Activated CD4-positive, CD25-positive, alpha-beta regulatory T cell treated with anti-CD3 and anti-CD28 coated beads, Interleukin-2, amount 50 U/mL, for 72 hours (primary cell): ENCODE measurements at regions not wholly inside any gene's neighbourhood (a gene's known extent, or its start where the extent isn't known, plus 50 kb on each side); places are given as distances from the start of the nearest gene placed in this dataset.
"Not testable (repeated sequence)": the region's sequence is repeated elsewhere in the genome, so short reads cannot be mapped to it uniquely, and the experiment has no call there.

Experiments used
- DNase-seq: peaks from one replicate; pipeline ENCODE4 v3.0.0; 2021

DNA sequence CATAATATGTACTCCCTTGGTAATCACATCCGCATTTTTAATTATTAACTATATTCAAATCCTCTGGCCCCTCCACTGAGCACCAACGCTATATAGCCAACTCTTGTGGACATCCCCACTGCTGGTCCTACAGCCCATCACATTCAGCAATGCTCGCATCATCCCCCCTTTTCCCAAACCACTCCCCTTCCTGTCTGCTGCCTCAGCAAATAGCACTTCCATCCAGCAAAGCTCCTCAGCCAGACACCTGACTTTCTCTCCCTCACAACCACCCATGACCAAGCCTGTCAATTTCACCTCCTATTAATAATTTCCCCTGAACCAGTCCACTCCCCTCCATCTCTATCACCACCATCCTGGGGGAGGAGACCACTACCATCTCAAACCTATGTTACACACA, 65.5 kb upstream of the KIF2A start:
- not testable (repeated sequence) for DNase-seq

DNA sequence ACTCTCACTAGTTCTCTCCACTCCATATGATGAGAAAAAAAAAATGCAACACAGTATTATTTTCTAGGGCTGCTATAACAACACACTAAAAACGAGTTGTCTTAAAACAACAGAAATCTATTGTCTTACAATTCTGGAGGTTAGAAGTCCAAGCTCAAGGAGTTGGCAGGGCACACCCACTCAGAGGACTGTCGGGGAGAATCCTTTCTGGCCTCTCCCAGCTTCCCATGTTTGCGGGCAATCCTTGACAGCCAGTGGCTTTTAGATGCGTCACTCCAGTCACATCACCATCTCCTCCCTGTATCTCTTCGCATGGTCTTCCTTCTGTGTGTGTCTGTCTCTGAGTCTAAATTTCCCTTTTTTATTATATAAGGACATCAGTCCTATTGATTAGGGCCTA, 64.0 kb upstream of the KIF2A start:
- not testable (repeated sequence) for DNase-seq

DNA sequence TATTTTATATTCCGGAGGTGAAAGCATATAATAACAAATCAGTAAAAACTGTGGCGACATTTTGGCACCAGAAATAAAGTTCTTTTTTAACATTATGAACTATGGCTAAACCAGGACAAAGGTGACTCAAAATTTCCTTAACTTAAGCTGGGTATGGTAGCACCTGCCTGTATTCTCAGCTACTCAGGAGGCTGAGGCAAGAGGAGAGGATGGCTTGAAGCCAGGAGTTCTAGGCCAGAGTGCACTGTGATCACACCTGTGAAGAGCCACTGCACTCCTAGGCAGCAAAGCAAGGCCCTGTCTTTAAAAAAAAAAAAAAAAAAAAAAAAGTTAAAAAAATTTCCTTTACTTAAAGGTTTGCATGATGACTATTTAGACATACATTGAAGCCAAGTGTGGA, 63.0 kb upstream of the KIF2A start:
- not testable (repeated sequence) for DNase-seq

DNA sequence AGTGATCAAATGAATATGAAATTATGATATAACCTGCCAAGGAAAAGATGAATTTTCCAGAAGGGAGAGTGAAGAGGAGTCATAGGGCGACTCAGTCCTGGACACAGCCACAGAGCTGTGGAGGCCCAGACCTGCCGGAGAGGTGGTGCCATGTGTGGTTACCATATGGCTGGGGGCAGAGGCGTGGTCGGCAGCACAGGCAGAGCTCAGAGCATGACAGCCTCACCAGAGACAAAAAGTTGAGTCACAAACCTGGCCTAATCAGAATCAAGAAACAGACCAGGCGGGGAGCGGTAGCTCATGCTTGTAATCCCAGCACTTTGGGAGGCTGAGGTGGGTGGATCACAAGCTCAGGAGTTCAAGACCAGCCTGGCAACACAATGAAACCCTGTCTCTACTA, 57.8 kb upstream of the KIF2A start:
- DNase-seq, result not testable (repeated sequence)

DNA sequence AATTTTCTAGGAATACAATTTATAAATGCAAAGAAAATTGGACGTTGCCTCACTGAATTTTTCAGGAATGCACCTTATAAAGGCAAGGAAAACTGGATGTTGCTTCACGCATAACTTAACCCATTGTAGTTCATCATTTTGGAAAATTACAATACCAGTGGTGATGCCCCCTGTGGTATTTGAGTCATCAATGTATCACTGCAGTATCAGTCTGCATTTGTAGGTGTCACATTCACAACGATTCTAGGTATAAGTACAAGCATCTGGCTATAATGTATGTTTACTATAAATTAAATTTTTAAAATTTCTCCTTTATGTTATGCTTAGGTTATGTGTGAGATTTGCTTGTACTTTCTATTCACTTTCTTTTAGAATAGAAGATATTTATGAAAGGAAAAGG, 55.9 kb upstream of the KIF2A start:
- not testable (repeated sequence) for DNase-seq

DNA sequence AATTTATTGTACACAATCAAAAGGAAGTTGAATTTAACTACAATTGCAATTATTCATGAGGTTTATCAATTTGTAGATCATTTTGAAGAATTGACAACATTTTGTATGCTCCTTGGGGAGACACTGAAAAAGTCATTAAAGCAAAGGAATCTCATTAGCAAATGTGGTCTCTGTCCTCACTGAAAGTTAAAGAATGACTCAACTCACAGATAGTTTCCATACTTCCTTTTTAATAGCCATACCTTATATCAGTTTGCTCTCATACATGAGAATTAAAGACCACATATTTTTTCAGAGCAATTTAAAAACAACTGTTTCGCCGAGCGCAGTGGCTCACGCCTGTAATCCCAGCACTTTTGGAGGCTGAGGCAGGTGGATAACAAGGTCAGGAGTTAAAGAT, 55.1 kb upstream of the KIF2A start:
- not testable (repeated sequence) for DNase-seq

DNA sequence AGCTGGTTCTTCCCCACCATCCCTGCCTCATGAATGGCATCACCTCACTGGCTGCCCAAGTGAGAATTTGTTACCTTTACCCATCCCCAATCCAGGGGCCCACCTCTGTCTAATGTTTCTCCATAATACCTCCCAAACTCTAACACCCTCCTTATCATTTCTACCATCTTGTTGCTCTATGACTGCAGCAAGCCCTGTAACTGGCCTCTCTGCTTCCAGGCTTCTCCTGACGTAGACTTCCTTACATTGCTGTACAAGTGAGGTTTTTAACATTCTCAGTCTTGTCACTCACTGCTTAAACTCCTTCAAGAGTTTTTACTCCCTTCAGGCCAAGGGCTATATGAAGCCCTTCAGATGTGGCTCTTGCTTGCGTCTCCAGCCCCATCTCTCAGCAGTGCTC, 53.5 kb upstream of the KIF2A start:
- not testable (repeated sequence) for DNase-seq

DNA sequence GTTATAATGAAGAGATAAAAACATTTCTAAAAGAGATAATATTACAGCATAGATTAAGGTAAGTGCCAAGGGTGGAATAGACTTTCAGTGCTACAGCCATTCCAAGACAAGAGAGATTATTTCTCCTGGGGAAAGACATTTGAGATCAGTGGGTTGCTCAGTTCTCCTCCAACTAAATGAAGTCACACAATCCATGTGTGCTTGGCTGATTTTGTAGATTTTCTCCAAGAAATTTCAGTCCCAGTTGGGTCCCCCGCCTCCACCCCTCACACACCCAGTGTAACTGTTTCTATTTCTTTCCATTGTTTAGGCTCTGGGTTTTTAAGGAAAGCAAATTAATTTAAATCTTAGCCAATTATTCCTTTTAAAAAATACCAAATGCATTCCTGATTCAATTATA, 50.5 kb upstream of the KIF2A start:
- not testable (repeated sequence) for DNase-seq

DNA sequence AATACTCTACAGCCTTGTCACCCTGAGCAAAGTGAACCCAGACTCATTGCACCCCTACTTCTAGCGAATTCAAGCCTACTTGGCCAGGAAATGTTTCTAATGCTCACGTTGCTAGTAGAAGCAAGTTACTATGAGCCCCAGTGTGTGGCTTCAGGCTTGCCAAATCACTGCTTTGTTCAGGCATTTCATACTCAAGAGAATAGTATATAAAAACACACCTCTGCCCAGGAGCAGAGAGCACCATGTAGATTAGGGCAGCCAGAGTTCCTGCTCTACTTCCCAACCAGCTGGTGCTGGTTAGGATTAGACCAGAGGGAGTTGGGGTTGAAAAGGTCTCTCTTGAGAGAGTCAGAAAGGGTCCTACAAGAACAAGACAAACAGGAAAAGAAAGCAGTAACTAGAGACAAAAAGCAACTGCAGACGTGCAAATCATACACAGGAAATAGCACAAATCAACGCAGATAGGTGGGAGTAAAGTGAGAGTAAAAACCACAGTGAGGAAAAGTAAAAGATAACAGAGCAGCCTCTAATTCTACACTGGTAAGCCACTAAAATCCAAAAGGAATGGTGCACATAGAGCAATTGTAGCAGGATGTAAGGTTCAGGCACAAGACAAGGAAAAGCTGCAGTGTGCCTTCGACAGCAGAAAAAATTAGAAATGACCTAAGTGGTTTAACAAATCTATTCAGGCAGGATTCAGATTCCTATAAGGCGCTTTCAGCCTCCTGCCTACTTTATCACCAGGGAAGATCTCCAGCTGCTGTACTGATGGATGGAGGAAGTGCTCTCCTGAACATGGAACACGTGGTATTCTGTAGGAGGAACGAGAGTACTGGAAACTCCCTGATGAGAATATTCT, 49.6 kb upstream of the KIF2A start:
- no peak for DNase-seq
